ENCODE measurements at regions not wholly inside any gene's neighbourhood (a gene's known extent, or its start where the extent isn't known, plus 50 kb on each side); places are given as distances from the start of the nearest gene placed in this dataset.

DNA sequence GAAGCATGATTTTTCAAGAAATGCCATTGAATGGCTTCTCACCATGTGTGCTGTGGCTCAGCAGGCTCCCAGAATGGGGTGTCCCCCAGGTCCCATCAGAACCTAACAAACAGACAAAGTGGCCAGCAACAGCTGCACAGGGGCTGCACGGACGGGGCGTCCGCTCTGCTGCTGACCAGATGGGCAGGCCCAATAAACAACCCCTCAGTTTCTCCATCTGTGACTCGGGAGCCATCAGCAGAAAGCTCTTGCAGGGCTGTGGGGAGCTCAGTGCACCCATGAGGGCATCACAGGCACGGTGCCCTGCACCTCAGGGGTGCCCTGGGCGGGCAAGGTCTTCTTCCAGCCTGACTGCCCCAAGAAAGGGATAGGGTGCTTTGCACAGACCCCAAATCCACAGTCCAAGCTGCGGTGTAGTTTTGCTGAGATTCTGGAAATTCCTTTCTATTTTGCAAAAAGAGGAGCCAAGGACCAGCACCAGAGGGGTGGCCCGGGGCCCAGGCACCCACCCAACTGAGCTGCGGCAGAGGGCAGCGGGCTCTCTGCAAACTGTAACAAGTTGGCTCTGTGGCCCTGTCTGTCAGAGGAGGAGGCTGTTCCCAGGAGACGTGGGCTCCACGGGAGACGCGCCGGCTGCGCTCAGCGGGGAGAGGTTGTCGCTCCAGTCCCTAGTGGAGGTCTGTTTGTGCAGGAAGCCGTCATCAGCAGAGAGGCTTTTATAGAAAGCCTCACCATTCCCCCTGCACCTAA lies 138.7 kb upstream of the PPP1R26 start:
- peak overlapping the region; percentile 90 for H3K27ac ChIP-seq
- no peak for DNase-seq (ENCODE audit: low read depth, low spot score)
- peak overlapping the region; percentile 27 for H3K9ac ChIP-seq (ENCODE audit: insufficient read length)
- H3K4me3 ChIP-seq: peak overlapping the region; percentile 53
- H3K9me3 ChIP-seq (ENCODE audit: low read depth, low read length): no peaks in the 10 kb centered on the region
- TF ChIP-seq FOXP2 (optimal IDR thresholded peaks at IDR 0.05; ENCODE audit: control extremely low read depth, extremely low read length, insufficient read depth): no peak
- TF ChIP-seq EZH2 (IDR thresholded peaks at IDR 0.05): no peak
- TF ChIP-seq POLR2AphosphoS5 (IDR thresholded peaks at IDR 0.05; ENCODE audit: borderline replicate concordance, low read depth, low read length): no peak
- no peaks in the 10 kb centered on the region for H3K36me3 ChIP-seq (ENCODE audit: insufficient read depth, low read length)

DNA sequence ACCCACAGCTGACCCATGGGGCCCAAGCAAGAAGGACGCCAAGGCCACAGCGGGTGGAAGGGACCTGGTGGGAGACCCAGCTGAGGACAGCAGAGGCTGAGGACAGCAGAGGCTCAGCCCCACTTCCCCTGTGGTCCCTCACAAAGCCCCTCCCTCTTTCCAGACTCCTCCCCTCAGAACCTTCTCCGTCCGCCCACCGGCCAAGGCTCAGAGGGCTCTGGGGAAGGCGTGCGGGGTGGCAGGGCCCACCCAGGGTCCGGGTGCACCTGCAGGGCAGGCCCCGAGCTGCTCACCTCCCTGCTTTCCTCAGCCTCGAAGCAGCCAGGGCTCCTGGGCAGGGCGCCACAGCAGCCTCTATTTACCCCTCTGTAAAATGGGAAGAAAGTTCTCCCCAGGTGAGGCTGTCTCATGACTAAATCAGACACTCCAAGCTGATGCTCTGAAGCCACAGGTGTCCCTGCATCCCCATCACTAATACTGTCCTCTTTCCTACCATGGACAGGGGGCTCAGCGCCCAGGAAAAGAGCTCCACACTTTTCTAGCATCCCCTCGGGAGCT lies 137.9 kb upstream of the PPP1R26 start:
- H3K9ac ChIP-seq (ENCODE audit: insufficient read length): no peak overlapping the region
- DNase-seq (ENCODE audit: low read depth, low spot score): no peak
- no peak overlapping the region for H3K4me3 ChIP-seq
- no peaks in the 10 kb centered on the region for H3K9me3 ChIP-seq (ENCODE audit: low read depth, low read length)
- H3K27ac ChIP-seq: 0 out of 2 replicates have a peak overlapping the region, but pooled peaks have one; percentile 40
- TF ChIP-seq FOXP2 (optimal IDR thresholded peaks at IDR 0.05; ENCODE audit: control extremely low read depth, extremely low read length, insufficient read depth): no peak
- TF ChIP-seq EZH2 (IDR thresholded peaks at IDR 0.05): no peak
- no peak for TF ChIP-seq POLR2AphosphoS5 (IDR thresholded peaks at IDR 0.05; ENCODE audit: borderline replicate concordance, low read depth, low read length)
- H3K36me3 ChIP-seq (ENCODE audit: insufficient read depth, low read length): no peaks in the 10 kb centered on the region

DNA sequence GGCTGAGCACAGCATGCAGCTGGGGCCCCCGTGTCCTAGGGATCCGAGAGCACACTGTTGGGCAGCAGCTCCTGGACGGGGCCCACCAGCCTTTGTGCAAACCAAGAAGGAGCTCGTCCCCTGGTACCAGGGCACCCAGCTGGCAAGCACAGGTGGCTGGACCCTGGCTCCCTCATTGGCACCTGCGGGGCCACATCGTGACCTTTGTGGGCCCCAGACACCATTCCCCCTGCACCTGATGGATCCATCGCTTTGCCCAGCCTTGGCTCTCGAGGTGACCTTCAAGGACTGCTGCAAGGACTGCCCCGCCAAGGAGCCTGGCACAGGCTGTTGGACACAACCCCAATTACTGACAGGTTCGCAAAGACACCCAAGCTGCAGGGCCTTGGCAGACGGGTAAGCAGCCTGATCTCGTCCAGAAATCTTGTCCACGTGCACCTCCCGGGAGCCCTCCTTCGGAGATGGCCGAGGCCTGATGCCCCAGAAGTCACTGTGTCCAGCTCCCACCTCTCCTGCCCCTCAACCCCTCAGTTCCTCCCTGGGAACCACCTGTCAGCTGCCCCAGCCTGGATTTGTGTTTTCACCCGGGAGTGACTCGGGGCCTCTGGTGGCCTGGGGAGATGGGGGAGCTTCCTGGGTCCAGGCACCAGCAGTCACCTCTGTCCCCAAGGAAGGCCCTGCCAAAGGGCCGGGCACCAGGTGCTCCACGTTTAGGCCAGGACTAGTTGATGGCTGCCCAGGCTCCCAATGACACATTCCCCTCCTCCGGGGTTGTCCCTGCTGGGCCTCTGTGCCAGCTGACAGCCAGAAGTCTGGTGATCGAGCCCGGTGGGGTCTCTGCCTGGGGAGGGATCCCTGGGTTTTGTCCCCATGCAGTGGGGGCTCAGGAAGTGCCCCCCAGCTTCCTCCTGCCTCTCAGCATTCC lies 137.1 kb upstream of the PPP1R26 start:
- Histone ChIP-seq H3K36me3 (ENCODE audit: insufficient read depth, low read length) (no peaks in the 10 kb centered on the region), H3K9me3 (ENCODE audit: low read depth, low read length) (no peaks in the 10 kb centered on the region), H3K9ac (ENCODE audit: insufficient read length) (no peak overlapping the region), H3K4me3 (no peak overlapping the region), H3K27ac (no peak overlapping the region)
- no peak for DNase-seq (ENCODE audit: low read depth, low spot score)
- no peak for TF ChIP-seq FOXP2 (optimal IDR thresholded peaks at IDR 0.05; ENCODE audit: control extremely low read depth, extremely low read length, insufficient read depth)
- TF ChIP-seq POLR2AphosphoS5 (IDR thresholded peaks at IDR 0.05; ENCODE audit: borderline replicate concordance, low read depth, low read length): no peak
- TF ChIP-seq EZH2 (IDR thresholded peaks at IDR 0.05): no peak

DNA sequence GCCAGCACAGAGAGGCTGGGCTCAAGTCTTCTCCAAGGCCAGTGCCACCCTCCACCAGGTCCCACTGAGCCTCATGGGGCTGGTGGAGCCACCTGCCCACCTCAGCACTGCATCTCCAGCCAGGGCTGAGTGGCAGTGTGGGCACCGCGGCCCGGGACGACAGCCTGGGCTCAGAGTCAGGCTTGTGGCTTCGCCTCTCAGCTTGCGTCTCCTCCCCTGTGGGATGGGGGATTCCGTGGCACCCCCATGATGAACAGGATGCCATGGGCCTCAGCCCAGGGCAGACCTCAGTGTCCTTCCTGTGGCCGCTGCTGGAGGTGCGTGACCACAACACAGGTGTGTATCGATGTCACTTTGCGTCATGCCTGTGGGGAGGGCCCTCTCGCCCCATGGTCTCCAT lies 136.4 kb upstream of the PPP1R26 start:
- Histone ChIP-seq H3K9ac (ENCODE audit: insufficient read length) (no peak overlapping the region), H3K4me3 (no peak overlapping the region), H3K27ac (no peak overlapping the region), H3K36me3 (ENCODE audit: insufficient read depth, low read length) (no peaks in the 10 kb centered on the region), H3K9me3 (ENCODE audit: low read depth, low read length) (no peaks in the 10 kb centered on the region)
- TF ChIP-seq POLR2AphosphoS5 (IDR thresholded peaks at IDR 0.05; ENCODE audit: borderline replicate concordance, low read depth, low read length): no peak
- no peak for TF ChIP-seq FOXP2 (optimal IDR thresholded peaks at IDR 0.05; ENCODE audit: control extremely low read depth, extremely low read length, insufficient read depth)
- TF ChIP-seq EZH2 (IDR thresholded peaks at IDR 0.05): no peak
- DNase-seq (ENCODE audit: low read depth, low spot score): no peak

DNA sequence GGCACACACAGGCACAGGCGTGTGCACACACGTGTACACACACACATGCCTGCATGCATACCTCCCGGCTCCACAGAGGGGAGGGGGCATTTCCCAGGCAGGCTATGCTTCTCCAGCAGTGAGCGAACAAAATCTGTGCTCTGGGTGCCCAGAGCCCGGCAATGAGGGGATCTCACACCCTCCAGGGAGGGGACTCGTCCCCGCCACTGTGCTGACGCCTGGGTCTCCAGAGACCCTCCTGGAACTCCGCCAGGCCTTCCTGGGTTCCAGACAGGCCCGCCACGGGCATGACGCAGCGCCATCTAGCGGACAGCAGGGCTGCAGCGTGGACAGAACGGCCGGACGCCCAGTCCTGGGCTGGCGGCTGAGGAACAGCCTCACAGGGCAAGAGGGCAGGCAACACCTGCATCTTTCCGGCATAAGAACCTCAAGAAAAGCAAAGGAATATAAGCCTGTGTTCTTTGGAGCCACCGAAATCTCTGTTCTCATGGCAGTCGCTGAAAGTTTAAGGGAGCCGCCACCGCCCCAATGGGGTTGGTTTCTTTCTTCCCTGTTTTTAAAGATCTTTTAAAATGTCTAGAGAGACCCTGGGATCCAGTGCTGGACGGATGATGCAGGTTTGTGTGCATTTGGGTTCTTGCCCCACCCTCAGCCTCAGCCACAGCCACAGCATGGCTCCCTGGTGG lies 135.6 kb upstream of the PPP1R26 start:
- H3K27ac ChIP-seq: no peak overlapping the region
- peak; percentile 68 for TF ChIP-seq FOXP2 (optimal IDR thresholded peaks at IDR 0.05; ENCODE audit: control extremely low read depth, extremely low read length, insufficient read depth)
- no peak for TF ChIP-seq EZH2 (IDR thresholded peaks at IDR 0.05)
- H3K9me3 ChIP-seq (ENCODE audit: low read depth, low read length): no peaks in the 10 kb centered on the region
- no peak for DNase-seq (ENCODE audit: low read depth, low spot score)
- no peak overlapping the region for H3K9ac ChIP-seq (ENCODE audit: insufficient read length)
- no peaks in the 10 kb centered on the region for H3K36me3 ChIP-seq (ENCODE audit: insufficient read depth, low read length)
- peak overlapping the region; percentile 8; the same call in 1 of the 2 replicates for H3K4me3 ChIP-seq

DNA sequence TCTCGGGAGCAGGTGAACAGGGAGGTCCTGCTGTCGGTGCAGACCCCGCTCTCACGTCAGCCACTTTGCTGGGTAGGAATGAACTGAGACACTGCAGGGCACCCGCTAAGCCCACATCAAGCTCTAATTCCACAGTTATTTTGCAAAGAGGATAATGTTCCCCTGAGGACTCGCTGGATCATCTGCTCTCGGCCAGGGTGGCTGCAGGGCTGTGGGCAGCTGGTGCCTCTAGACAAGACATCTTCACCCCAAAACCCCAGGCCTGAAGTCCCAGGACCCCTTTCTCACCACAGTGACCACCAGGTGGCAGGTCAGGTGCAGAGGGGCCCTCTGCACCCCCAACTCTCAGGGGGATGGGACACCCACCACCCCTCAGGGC lies 135.1 kb upstream of the PPP1R26 start:
- no peak overlapping the region for H3K27ac ChIP-seq
- TF ChIP-seq FOXP2 (optimal IDR thresholded peaks at IDR 0.05; ENCODE audit: control extremely low read depth, extremely low read length, insufficient read depth): no peak
- TF ChIP-seq EZH2 (IDR thresholded peaks at IDR 0.05): no peak
- H3K9me3 ChIP-seq (ENCODE audit: low read depth, low read length): no peaks in the 10 kb centered on the region
- no peaks in the 10 kb centered on the region for H3K36me3 ChIP-seq (ENCODE audit: insufficient read depth, low read length)
- DNase-seq (ENCODE audit: low read depth, low spot score): no peak
- H3K4me3 ChIP-seq: no peak overlapping the region
- H3K9ac ChIP-seq (ENCODE audit: insufficient read length): no peak overlapping the region

DNA sequence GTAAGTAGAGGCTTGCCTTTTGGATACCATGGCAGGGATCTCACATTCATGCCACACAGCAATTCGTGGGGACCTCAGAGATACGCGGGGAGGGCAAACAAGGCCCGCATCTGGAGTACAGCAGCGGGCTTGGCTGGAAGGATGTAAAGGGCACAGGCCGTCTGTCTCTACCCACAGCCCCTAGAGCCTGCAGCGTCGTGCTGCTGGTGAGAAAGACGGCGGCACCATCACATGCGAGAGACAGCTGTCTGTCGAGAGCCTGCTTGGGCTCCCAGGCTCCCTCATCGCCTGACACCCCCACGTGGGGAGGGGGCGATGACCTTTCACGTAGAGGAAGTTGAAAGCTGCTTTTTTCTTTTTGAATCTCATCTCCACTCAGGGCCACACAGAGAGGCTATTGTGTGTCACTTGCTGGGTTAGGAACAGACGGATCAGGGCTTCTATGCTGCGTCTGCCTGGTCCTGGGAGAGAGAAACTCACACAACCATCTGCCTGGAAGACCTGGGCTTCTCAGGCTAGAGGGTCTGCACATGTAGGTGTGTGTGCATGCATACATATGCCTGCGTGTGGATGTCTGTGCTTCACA lies 134.6 kb upstream of the PPP1R26 start:
- Histone ChIP-seq H3K36me3 (ENCODE audit: insufficient read depth, low read length) (no peaks in the 10 kb centered on the region), H3K4me3 (no peak overlapping the region), H3K27ac (no peak overlapping the region), H3K9me3 (ENCODE audit: low read depth, low read length) (no peaks in the 10 kb centered on the region), H3K9ac (ENCODE audit: insufficient read length) (no peak overlapping the region)
- TF ChIP-seq EZH2 (IDR thresholded peaks at IDR 0.05) (no peak), FOXP2 (optimal IDR thresholded peaks at IDR 0.05; ENCODE audit: control extremely low read depth, extremely low read length, insufficient read depth) (no peak), POLR2AphosphoS5 (IDR thresholded peaks at IDR 0.05; ENCODE audit: borderline replicate concordance, low read depth, low read length) (no peak)
- DNase-seq (ENCODE audit: low read depth, low spot score): no peak

Measured in SK-N-MC (cell line).